ENCODE measurements at regions not wholly inside any gene's neighbourhood (a gene's known extent, or its start where the extent isn't known, plus 50 kb on each side); places are given as distances from the start of the nearest gene placed in this dataset.

GRCh38 chr11:37605229-37605628, 1007.2 kb upstream of the RAG2 start:
- H3K4me2 ChIP-seq (ENCODE audit: low read length): no peak overlapping the region
- no peaks in the 10 kb centered on the region for H3K36me3 ChIP-seq (ENCODE audit: control insufficient read depth in 1 of 2, insufficient read depth in 2 of 2, low read length in 2 of 2)
- H4K20me1 ChIP-seq (ENCODE audit: insufficient read depth): no peaks in the 10 kb centered on the region
- intact Hi-C loops (cut with micrococcal nuclease): no loop called here
- no peak overlapping the region for H3K4me3 ChIP-seq (replicated peaks in 1 of 2; ENCODE audit: low read depth in 1 of 2, low read length in 2 of 2)
- H3K9ac ChIP-seq (ENCODE audit: low read length): no peak overlapping the region
- RAD21 ChIA-PET (ENCODE audit: low non-redundant PET in 1 of 2, low total read pairs in 2 of 2, uncharacterized antibody in 2 of 2, unreplicated experiment in 2 of 2): no interaction called here
- no peaks in the 10 kb centered on the region for H3K27me3 ChIP-seq (ENCODE audit: insufficient read depth, low read length)
- no peaks in the 10 kb centered on the region for H3K79me2 ChIP-seq (ENCODE audit: insufficient read depth, low read length)
- H3K27ac ChIP-seq (ENCODE audit: low read depth, low read length): no peak overlapping the region
- H2AFZ ChIP-seq (ENCODE audit: low read depth, low read length, poor library complexity, severe bottlenecking): no peak overlapping the region
- CTCF ChIA-PET: no interaction called here
- ATAC-seq (no peak), DNase-seq (ENCODE audit: low read depth, low spot score) (no peak)
- POLR2A ChIA-PET: no interaction called here
- TF ChIP-seq SP1 (IDR thresholded peaks at IDR 0.05; ENCODE audit: low read depth) (no peak), POLR2AphosphoS5 (IDR thresholded peaks at IDR 0.05; ENCODE audit: low read depth, low read length) (no peak)
- H3K9me2 ChIP-seq (ENCODE audit: insufficient read depth): no peaks in the 10 kb centered on the region
- BruUV-seq (replicated peaks): no TSS peak
- H3K4me1 ChIP-seq (ENCODE audit: control insufficient read depth in 1 of 2, insufficient read depth in 2 of 2, low read length in 2 of 2): no peaks in the 10 kb centered on the region
- peaks cover 4 to 14% of the 10 kb centered on the region in 2 experiments; a peak in 2 of 4 replicates for H3K9me3 ChIP-seq (ENCODE audit: control insufficient read depth in 1 of 2, insufficient read depth in 1 of 2, low read depth in 1 of 2, low read length in 2 of 2)

DNA sequence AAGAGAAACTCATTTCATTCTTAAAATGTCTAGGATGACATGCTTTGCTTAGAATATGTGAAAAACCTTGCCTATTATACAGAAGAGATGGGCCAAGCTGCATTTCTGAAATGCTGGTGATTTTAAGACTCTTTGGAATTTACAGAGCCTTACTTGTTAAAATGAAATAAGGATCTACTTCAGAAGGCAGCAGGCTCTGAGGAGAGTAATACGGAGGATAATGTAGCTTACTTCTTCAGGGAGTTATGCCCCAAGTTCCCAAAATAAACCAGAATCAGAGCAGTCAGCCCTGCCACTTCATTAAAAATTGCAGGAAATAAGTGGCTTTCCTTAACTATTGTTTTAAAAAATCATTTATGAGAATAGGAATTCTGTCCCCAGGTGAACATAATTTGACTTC, 1000.3 kb upstream of the RAG2 start:
- Histone ChIP-seq H3K36me3 (ENCODE audit: control insufficient read depth in 1 of 2, insufficient read depth in 2 of 2, low read length in 2 of 2) (no peaks in the 10 kb centered on the region), H3K4me3 (replicated peaks in 1 of 2; ENCODE audit: low read depth in 1 of 2, low read length in 2 of 2) (no peak overlapping the region), H3K9me3 (ENCODE audit: control insufficient read depth in 1 of 2, insufficient read depth in 1 of 2, low read depth in 1 of 2, low read length in 2 of 2) (peaks cover 9 to 26% of the 10 kb centered on the region in 2 experiments; a peak in 2 of 4 replicates), H3K4me1 (ENCODE audit: control insufficient read depth in 1 of 2, insufficient read depth in 2 of 2, low read length in 2 of 2) (no peaks in the 10 kb centered on the region), H3K9ac (ENCODE audit: low read length) (no peak overlapping the region), H3K79me2 (ENCODE audit: insufficient read depth, low read length) (no peaks in the 10 kb centered on the region), H4K20me1 (ENCODE audit: insufficient read depth) (no peaks in the 10 kb centered on the region), H2AFZ (ENCODE audit: low read depth, low read length, poor library complexity, severe bottlenecking) (no peak overlapping the region), H3K4me2 (ENCODE audit: low read length) (no peak overlapping the region), H3K9me2 (ENCODE audit: insufficient read depth) (no peaks in the 10 kb centered on the region), H3K27me3 (ENCODE audit: insufficient read depth, low read length) (no peaks in the 10 kb centered on the region), H3K27ac (ENCODE audit: low read depth, low read length) (no peak overlapping the region)
- BruUV-seq (replicated peaks): no TSS peak
- no peak for ATAC-seq
- TF ChIP-seq RAD21 (IDR thresholded peaks at IDR 0.05; ENCODE audit: low read depth): no peak
- no peak for TF ChIP-seq JUND (IDR thresholded peaks at IDR 0.05)
- DNase-seq (ENCODE audit: low read depth, low spot score): no peak
- ChIA-PET RAD21 (ENCODE audit: low non-redundant PET in 1 of 2, low total read pairs in 2 of 2, uncharacterized antibody in 2 of 2, unreplicated experiment in 2 of 2) (no interaction called here), POLR2A (no interaction called here), CTCF (no interaction called here)
- intact Hi-C loops (cut with micrococcal nuclease): no loop called here

- Histone ChIP-seq H3K9ac (ENCODE audit: low read length) (no peak overlapping the region), H4K20me1 (ENCODE audit: insufficient read depth) (no peaks in the 10 kb centered on the region), H3K79me2 (ENCODE audit: insufficient read depth, low read length) (no peaks in the 10 kb centered on the region), H2AFZ (ENCODE audit: low read depth, low read length, poor library complexity, severe bottlenecking) (no peak overlapping the region), H3K9me2 (ENCODE audit: insufficient read depth) (no peaks in the 10 kb centered on the region), H3K27ac (ENCODE audit: low read depth, low read length) (no peak overlapping the region), H3K4me2 (ENCODE audit: low read length) (no peak overlapping the region), H3K27me3 (ENCODE audit: insufficient read depth, low read length) (no peaks in the 10 kb centered on the region), H3K4me1 (ENCODE audit: control insufficient read depth in 1 of 2, insufficient read depth in 2 of 2, low read length in 2 of 2) (no peaks in the 10 kb centered on the region), H3K36me3 (ENCODE audit: control insufficient read depth in 1 of 2, insufficient read depth in 2 of 2, low read length in 2 of 2) (no peaks in the 10 kb centered on the region), H3K9me3 (ENCODE audit: control insufficient read depth in 1 of 2, insufficient read depth in 1 of 2, low read depth in 1 of 2, low read length in 2 of 2) (peaks cover 15 to 26% of the 10 kb centered on the region in 2 experiments; a peak in 2 of 4 replicates), H3K4me3 (replicated peaks in 1 of 2; ENCODE audit: low read depth in 1 of 2, low read length in 2 of 2) (no peak overlapping the region)
- ATAC-seq: no peak
- no TSS peak for BruUV-seq (replicated peaks)
- intact Hi-C loops (cut with micrococcal nuclease): no loop called here
- POLR2A ChIA-PET: no interaction called here
- no peak for DNase-seq (ENCODE audit: low read depth, low spot score)
- CTCF ChIA-PET: no interaction called here
- RAD21 ChIA-PET (ENCODE audit: low non-redundant PET in 1 of 2, low total read pairs in 2 of 2, uncharacterized antibody in 2 of 2, unreplicated experiment in 2 of 2): no interaction called here
- no peak for TF ChIP-seq FOSL1 (IDR thresholded peaks at IDR 0.05; ENCODE audit: low read depth)
- no peak for TF ChIP-seq CBX3 (IDR thresholded peaks at IDR 0.05; ENCODE audit: low read depth)
- TF ChIP-seq CEBPB (IDR thresholded peaks at IDR 0.05; ENCODE audit: low read depth): no peak
- TF ChIP-seq POLR2A (IDR thresholded peaks at IDR 0.05; ENCODE audit: borderline replicate concordance, extremely low read depth, insufficient read depth, insufficient read length): no peak
- TF ChIP-seq, protein P1, sequence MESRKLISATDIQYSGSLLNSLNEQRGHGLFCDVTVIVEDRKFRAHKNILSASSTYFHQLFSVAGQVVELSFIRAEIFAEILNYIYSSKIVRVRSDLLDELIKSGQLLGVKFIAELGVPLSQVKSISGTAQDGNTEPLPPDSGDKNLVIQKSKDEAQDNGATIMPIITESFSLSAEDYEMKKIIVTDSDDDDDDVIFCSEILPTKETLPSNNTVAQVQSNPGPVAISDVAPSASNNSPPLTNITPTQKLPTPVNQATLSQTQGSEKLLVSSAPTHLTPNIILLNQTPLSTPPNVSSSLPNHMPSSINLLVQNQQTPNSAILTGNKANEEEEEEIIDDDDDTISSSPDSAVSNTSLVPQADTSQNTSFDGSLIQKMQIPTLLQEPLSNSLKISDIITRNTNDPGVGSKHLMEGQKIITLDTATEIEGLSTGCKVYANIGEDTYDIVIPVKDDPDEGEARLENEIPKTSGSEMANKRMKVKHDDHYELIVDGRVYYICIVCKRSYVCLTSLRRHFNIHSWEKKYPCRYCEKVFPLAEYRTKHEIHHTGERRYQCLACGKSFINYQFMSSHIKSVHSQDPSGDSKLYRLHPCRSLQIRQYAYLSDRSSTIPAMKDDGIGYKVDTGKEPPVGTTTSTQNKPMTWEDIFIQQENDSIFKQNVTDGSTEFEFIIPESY (IDR thresholded peaks at IDR 0.05; ENCODE audit: extremely low read depth, insufficient replicate concordance, low read length): no peak
- no peak for TF ChIP-seq REST (IDR thresholded peaks at IDR 0.05; ENCODE audit: low read depth)
Measured at GRCh38 chr11:37597776-37598175, 999.7 kb upstream of the RAG2 start.
